ENCODE measurements at regions not wholly inside any gene's neighbourhood (a gene's known extent, or its start where the extent isn't known, plus 50 kb on each side); places are given as distances from the start of the nearest gene placed in this dataset.

DNA sequence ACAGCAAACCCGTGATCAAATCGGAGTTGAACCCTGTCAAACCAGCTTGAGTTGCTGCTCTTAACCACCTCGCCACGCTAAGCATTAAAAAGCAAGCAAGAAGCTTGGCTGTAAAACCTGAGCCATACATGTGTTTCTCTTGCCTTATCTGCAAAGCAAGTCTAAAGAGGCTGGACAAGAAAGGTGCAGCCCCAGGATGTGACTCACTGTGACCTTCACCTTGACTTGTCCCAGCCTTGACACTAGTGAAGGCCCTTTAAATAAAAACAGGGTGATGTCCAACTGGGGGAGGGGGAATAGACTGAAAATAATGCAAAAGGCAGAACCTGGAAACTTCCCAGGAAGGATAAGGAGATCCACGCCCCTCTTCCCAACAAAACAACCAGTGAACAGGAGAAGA lies 127.6 kb upstream of the NPAS2 start:
- TF ChIP-seq, protein P1, sequence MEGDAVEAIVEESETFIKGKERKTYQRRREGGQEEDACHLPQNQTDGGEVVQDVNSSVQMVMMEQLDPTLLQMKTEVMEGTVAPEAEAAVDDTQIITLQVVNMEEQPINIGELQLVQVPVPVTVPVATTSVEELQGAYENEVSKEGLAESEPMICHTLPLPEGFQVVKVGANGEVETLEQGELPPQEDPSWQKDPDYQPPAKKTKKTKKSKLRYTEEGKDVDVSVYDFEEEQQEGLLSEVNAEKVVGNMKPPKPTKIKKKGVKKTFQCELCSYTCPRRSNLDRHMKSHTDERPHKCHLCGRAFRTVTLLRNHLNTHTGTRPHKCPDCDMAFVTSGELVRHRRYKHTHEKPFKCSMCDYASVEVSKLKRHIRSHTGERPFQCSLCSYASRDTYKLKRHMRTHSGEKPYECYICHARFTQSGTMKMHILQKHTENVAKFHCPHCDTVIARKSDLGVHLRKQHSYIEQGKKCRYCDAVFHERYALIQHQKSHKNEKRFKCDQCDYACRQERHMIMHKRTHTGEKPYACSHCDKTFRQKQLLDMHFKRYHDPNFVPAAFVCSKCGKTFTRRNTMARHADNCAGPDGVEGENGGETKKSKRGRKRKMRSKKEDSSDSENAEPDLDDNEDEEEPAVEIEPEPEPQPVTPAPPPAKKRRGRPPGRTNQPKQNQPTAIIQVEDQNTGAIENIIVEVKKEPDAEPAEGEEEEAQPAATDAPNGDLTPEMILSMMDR (IDR thresholded peaks at IDR 0.05) = no peak
- ATAC-seq (ENCODE audit: low FRiP score) (no peak), DNase-seq (ENCODE audit: low spot score) (no peak)

DNA sequence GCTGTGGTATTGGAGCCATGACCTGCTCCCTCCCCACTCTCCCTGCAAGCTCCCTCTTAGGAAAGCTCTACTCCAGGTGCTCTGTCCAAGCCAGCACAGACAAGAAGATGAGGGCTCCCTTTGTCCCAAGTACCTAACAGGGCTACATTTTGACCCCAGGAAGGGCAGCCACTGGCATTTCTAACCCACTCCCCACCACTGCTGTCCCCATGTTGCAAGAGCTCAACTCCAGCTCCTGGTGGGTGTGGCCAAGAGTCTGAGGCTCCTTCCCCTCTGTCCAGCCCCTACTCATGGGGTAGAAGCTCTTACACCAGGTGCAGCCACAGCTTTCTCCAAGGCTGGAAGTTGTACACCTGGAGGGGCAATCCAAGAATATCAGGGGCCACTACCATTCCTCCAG lies 127.0 kb upstream of the NPAS2 start:
- ATAC-seq (ENCODE audit: low FRiP score) (no peak), DNase-seq (ENCODE audit: low spot score) (no peak)
- TF ChIP-seq, protein P1 (IDR thresholded peaks at IDR 0.05) = no peak

DNA sequence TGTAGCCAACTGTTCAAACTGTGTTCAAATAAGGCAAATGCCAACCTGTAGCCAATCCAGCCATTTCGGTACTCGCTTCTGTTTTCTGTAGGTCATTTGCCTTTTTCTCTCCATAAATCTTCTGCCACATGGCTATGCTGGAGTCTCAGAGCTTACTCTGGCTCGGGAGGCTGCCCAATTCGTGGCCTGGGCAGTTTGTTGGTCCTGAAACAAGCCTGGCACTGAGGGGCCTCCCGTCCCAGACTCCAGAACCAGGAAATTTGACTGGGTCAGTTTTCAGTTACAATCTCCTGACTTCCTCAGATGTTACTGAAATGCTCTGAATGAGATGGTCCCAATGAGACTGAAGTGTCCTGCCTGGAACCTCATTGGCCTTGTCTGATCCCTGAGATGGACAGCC lies 120.8 kb upstream of the NPAS2 start:
- ATAC-seq (ENCODE audit: low FRiP score) = no peak
- TF ChIP-seq, protein P1 (IDR thresholded peaks at IDR 0.05) = no peak
- DNase-seq (ENCODE audit: low spot score) = no peak

DNA sequence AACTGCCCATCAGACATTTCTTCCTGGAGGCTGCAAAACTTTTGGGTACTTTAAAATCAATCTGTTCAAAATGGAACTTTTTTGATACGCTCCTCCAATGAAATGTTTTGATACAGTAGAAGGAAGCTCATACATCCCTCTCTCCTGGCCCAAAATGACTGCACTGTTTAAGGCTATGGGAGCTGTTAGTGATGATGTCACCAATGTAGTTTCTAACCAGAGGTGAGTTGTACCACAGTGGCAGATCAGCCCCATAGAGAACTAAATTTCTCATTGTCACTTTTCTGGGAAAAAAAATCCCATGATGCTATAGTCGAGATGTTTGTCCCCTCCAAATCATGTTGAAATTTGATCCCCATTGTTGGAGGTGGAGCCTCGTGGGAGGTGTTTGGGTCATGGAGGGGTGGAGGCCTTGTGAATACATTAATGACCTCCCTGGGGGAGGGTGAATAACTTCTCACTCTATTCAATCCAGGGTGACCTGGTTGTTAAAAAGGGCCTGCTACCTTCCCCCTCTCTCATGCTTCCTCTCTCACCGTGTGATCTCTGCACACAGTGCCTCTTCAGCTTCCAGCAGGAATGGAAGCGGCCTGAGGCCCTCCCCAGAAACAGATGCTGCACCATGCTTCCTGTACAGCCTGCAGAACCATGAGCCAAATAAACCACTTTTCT lies 117.4 kb upstream of the NPAS2 start:
- DNase-seq (ENCODE audit: low spot score) (no peak), ATAC-seq (ENCODE audit: low FRiP score) (no peak)
- TF ChIP-seq, protein P1 (IDR thresholded peaks at IDR 0.05) = no peak

DNA sequence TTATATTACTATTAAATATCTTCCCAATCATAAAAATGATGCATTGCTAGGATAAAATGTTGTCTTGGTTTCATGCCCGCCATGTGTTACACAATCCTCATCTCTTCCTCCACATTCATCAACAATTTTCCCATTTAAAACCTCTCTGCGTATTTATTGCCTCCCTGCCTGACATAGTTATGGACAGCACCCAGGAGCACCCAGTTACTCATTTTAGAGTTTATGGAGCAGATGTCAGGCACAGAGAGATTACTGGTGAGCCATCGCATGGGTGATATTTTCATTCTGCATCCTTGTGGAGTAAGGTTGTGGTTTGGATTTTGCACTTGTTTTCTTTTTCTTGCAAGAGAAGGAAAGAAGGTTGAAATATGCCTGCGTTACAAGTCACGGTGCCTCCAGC lies 116.7 kb upstream of the NPAS2 start:
- ATAC-seq (ENCODE audit: low FRiP score) = peak; percentile 89
- TF ChIP-seq, protein P1 (IDR thresholded peaks at IDR 0.05) = no peak

DNA sequence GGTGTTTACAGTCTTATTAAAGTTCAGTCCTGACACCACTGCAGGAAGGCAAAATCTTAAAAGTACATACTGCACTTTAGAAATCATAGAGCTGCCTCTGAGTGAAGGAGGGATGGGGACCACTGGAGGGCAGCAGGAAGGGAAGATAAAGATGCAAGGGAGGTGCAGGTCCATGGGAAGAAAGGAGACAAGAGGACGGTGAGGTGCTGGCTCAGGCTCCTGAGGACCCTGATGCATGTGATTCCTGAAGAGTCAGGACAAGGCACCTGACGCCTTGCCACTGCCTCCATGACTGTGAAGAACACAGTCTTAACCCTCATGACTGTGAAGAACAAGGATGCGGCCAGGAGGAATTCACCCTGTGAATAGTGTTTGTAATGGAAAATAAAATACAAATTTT lies 116.2 kb upstream of the NPAS2 start:
- TF ChIP-seq, protein P1 (IDR thresholded peaks at IDR 0.05) = no peak
- DNase-seq (ENCODE audit: low spot score) (no peak), ATAC-seq (ENCODE audit: low FRiP score) (no peak)

More for the DNA sequence above, 116.7 kb upstream of the NPAS2 start:
- no peak for DNase-seq (ENCODE audit: low spot score)

DNA sequence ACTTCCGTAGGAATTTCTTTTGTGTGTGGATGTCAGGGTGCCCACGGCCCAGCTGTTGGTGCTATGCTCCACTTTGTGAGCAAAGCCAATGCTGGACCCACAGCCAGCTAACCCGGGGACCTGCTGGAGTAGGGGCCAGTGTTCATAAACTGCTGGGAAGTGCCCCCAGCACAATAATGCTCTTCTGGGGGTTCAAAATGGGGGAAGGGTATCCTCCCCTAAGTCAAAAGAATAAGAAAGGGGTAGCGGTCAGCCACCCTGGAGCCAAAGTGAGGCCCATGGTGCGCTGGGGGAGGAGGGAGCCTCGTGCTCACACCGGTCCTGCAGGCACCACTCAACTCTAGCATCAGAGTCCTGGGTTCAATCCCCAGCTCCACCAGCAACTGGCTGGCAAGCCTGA lies 115.8 kb upstream of the NPAS2 start:
- TF ChIP-seq, protein P1 (IDR thresholded peaks at IDR 0.05) = no peak
- no peak for ATAC-seq (ENCODE audit: low FRiP score)
- DNase-seq (ENCODE audit: low spot score) = no peak
